Neural cell (in vitro differentiated cells): ENCODE measurements at regions not wholly inside any gene's neighbourhood (a gene's known extent, or its start where the extent isn't known, plus 50 kb on each side); places are given as distances from the start of the nearest gene placed in this dataset.

Experiments
- H2AFZ ChIP-seq: fragments of 200-600, 300-800 bp; sonication (generic), shearing (Covaris generic); 2 replicates; pipeline ENCODE4 v1.6.0; 2014; ENCODE audit warnings: low read depth, mild to moderate bottlenecking, antibody characterized with exemption, low read length, moderate library complexity
- H3F3A ChIP-seq: fragments of 200-600 bp; shearing (Covaris generic); 2 replicates; pipeline ENCODE4 v1.6.1; 2016; ENCODE audit warnings: mild to moderate bottlenecking, moderate library complexity, mixed read lengths, antibody characterized with exemption, low read length; ENCODE audit not compliant: insufficient read depth, poor library complexity, severe bottlenecking
- H3K27ac ChIP-seq: fragments of 200-600, 300-800 bp; sonication (generic), shearing (Covaris generic); 2 replicates; pipeline ENCODE4 v1.5.1; 2014; ENCODE audit warnings: mild to moderate bottlenecking, low read length, moderate library complexity
- H3K27me3 ChIP-seq: fragments of 300-800, 200-600 bp; sonication (generic), shearing (Covaris generic); 2 replicates; pipeline ENCODE4 v1.6.0; 2014; ENCODE audit warnings: mild to moderate bottlenecking, low read depth, low read length, moderate library complexity; ENCODE audit not compliant: insufficient read depth
- H3K36me3 ChIP-seq: fragments of 300-800, 200-600 bp; sonication (generic), shearing (Covaris generic); 2 replicates; pipeline ENCODE4 v1.5.1; 2014; ENCODE audit warnings: mild to moderate bottlenecking, antibody characterized with exemption, low read length, moderate library complexity; ENCODE audit not compliant: insufficient read depth
- H3K4me2 ChIP-seq: fragments of 300-800, 200-600 bp; sonication (generic), shearing (Covaris generic); 2 replicates; pipeline ENCODE4 v1.6.0; 2014; ENCODE audit warnings: mild to moderate bottlenecking, low read length
- H3K4me3 ChIP-seq: fragments of 300-800, 200-600 bp; sonication (generic), shearing (Covaris generic); 2 replicates; pipeline ENCODE4 v1.5.1; 2014; ENCODE audit warnings: mild to moderate bottlenecking, low read length, moderate library complexity
- H3K79me2 ChIP-seq: fragments of 200-600 bp; shearing (Covaris generic); replicated peaks from 2 replicates; pipeline ENCODE4 v1.6.0; 2014; ENCODE audit warnings: mild to moderate bottlenecking, low read length, moderate library complexity; ENCODE audit not compliant: insufficient read depth
- H3K9ac ChIP-seq: fragments of 300-800, 200-600 bp; sonication (generic), shearing (Covaris generic); 2 replicates; pipeline ENCODE4 v1.6.1; 2016; ENCODE audit warnings: mild to moderate bottlenecking, low read length, mixed read lengths
- H3K9me2 ChIP-seq: fragments of 200-600 bp; shearing (Covaris generic); 2 replicates; pipeline ENCODE4 v1.6.1; 2016; ENCODE audit warnings: mild to moderate bottlenecking, low read length, mixed read lengths; ENCODE audit not compliant: insufficient read depth
- H3K9me3 ChIP-seq: fragments of 200-600, 300-800 bp; sonication (generic), shearing (Covaris generic); 2 replicates; pipeline ENCODE4 v1.6.1; 2016; ENCODE audit warnings: mild to moderate bottlenecking, mixed run types, low read length, moderate library complexity, mixed read lengths
- H4K20me1 ChIP-seq: fragments of 200-600 bp; shearing (Covaris generic); 2 replicates; pipeline ENCODE4 v1.6.1; 2016; ENCODE audit warnings: mild to moderate bottlenecking, mixed run types; ENCODE audit not compliant: insufficient read depth
- CTCF ChIP-seq: fragments of 450-650 bp; IDR thresholded peaks from 2 replicates; pipeline ENCODE4 v1.5.1; 2014; ENCODE audit warnings: antibody characterized with exemption, mild to moderate bottlenecking, moderate library complexity; ENCODE audit not compliant: poor library complexity, severe bottlenecking
- EP300 ChIP-seq: fragments of 450-650 bp; conservative IDR thresholded peaks from 2 replicates; pipeline ENCODE4 v1.6.1; 2014; ENCODE audit warnings: antibody characterized with exemption, mild to moderate bottlenecking, moderate library complexity; ENCODE audit not compliant: poor library complexity, severe bottlenecking
- EZH2 ChIP-seq: fragments of 200-600, 300-800 bp; shearing (Covaris generic), sonication (generic); IDR thresholded peaks from 2 replicates; pipeline ENCODE4 v1.6.1; 2014; ENCODE audit warnings: antibody characterized with exemption, low read length, borderline replicate concordance, mild to moderate bottlenecking; ENCODE audit not compliant: insufficient read depth, poor library complexity, severe bottlenecking
- MXI1 ChIP-seq: fragments of 450-650 bp; conservative IDR thresholded peaks from 2 replicates; pipeline ENCODE4 v1.6.1; 2014; ENCODE audit warnings: antibody characterized with exemption, mild to moderate bottlenecking; ENCODE audit not compliant: poor library complexity, severe bottlenecking
- POLR2AphosphoS5 ChIP-seq: IDR thresholded peaks from 2 replicates; pipeline ENCODE4 v1.6.1; 2012
- RAD21 ChIP-seq: fragments of 450-650 bp; conservative IDR thresholded peaks from 2 replicates; pipeline ENCODE4 v1.6.1; 2014; ENCODE audit warnings: antibody characterized with exemption, mild to moderate bottlenecking, moderate library complexity
- REST ChIP-seq: IDR thresholded peaks from 2 replicates; pipeline ENCODE4 v1.6.1; 2012; ENCODE audit warnings: borderline replicate concordance
- SMC3 ChIP-seq: fragments of 450-650 bp; conservative IDR thresholded peaks from 2 replicates; pipeline ENCODE4 v1.6.1; 2014; ENCODE audit warnings: antibody characterized with exemption, mild to moderate bottlenecking, moderate library complexity; ENCODE audit not compliant: poor library complexity
- TAF1 ChIP-seq: IDR thresholded peaks from 2 replicates; pipeline ENCODE4 v1.6.1; 2012; ENCODE audit warnings: low read depth

- TF ChIP-seq EP300 (no peak), MXI1 (no peak), REST (no peak), POLR2AphosphoS5 (no peak), EZH2 (no peak), SMC3 (no peak), CTCF (no peak), TAF1 (no peak), RAD21 (no peak)
Measured at GRCh38 chr4:125184116-125184515, 130.6 kb upstream of the FAT4 start.

GRCh38 chr4:125181804-125182203, 133.0 kb upstream of the FAT4 start:
- Histone ChIP-seq H3K36me3 (no peaks in the 10 kb centered on the region), H3K4me2 (no peak overlapping the region), H3K79me2 (no peaks in the 10 kb centered on the region), H3K9ac (no peak overlapping the region), H2AFZ (no peak overlapping the region), H3K4me3 (no peak overlapping the region), H3K9me2 (no peaks in the 10 kb centered on the region), H3K9me3 (no peaks in the 10 kb centered on the region), H3F3A (no peaks in the 10 kb centered on the region), H4K20me1 (no peaks in the 10 kb centered on the region), H3K27ac (no peak overlapping the region), H3K27me3 (no peaks in the 10 kb centered on the region)
- no peak for TF ChIP-seq SMC3

More at GRCh38 chr4:125184116-125184515, 130.6 kb upstream of the FAT4 start:
- H3K27me3 ChIP-seq = no peaks in the 10 kb centered on the region
- no peak overlapping the region for H3K4me2 ChIP-seq
- H3K36me3 ChIP-seq = no peaks in the 10 kb centered on the region
- no peaks in the 10 kb centered on the region for H3K9me2 ChIP-seq
- H3K9ac ChIP-seq = no peak overlapping the region
- H4K20me1 ChIP-seq = no peaks in the 10 kb centered on the region
- no peaks in the 10 kb centered on the region for H3K9me3 ChIP-seq
- no peaks in the 10 kb centered on the region for H3K79me2 ChIP-seq
- H2AFZ ChIP-seq = no peak overlapping the region
- no peak overlapping the region for H3K4me3 ChIP-seq
- H3F3A ChIP-seq = no peaks in the 10 kb centered on the region
- no peak overlapping the region for H3K27ac ChIP-seq

GRCh38 chr4:125179727-125180126, 135.0 kb upstream of the FAT4 start:
- no peak overlapping the region for H3K4me3 ChIP-seq
- H3K9ac ChIP-seq = no peak overlapping the region
- H3K27ac ChIP-seq = no peak overlapping the region

More at GRCh38 chr4:125179727-125180126, 135.0 kb upstream of the FAT4 start:
- Histone ChIP-seq H2AFZ (no peak overlapping the region), H3F3A (no peaks in the 10 kb centered on the region), H3K9me2 (no peaks in the 10 kb centered on the region), H3K9me3 (no peaks in the 10 kb centered on the region), H3K79me2 (no peaks in the 10 kb centered on the region), H3K4me2 (no peak overlapping the region), H3K27me3 (no peaks in the 10 kb centered on the region), H4K20me1 (no peaks in the 10 kb centered on the region), H3K36me3 (no peaks in the 10 kb centered on the region)
- no peak for TF ChIP-seq CTCF
- TF ChIP-seq REST = no peak
- TF ChIP-seq MXI1 = no peak
- no peak for TF ChIP-seq RAD21
- no peak for TF ChIP-seq EP300
- no peak for TF ChIP-seq TAF1
